Erythroblast (primary cell): ENCODE measurements at regions not wholly inside any gene's neighbourhood (a gene's known extent, or its start where the extent isn't known, plus 50 kb on each side); places are given as distances from the start of the nearest gene placed in this dataset.

Source experiments
- GATA1 ChIP-seq: IDR thresholded peaks from 2 replicates; pipeline ENCODE4 v1.6.1; 2011; ENCODE audit warnings: low read depth, mild to moderate bottlenecking, control low read depth, low read length, moderate library complexity
- POLR2A ChIP-seq: IDR thresholded peaks from 2 replicates; pipeline ENCODE4 v1.6.1; 2011; ENCODE audit warnings: mild to moderate bottlenecking, low read length

- TF ChIP-seq POLR2A (no peak), GATA1 (no peak)
These were observed 128.1 kb downstream of the SALL1 start for GRCh38 chr16:51022955-51023354.
